ENCODE measurements at regions not wholly inside any gene's neighbourhood (a gene's known extent, or its start where the extent isn't known, plus 50 kb on each side); places are given as distances from the start of the nearest gene placed in this dataset.
"Not testable (repeated sequence)": the region's sequence is repeated elsewhere in the genome, so short reads cannot be mapped to it uniquely, and the experiment has no call there.

DNA sequence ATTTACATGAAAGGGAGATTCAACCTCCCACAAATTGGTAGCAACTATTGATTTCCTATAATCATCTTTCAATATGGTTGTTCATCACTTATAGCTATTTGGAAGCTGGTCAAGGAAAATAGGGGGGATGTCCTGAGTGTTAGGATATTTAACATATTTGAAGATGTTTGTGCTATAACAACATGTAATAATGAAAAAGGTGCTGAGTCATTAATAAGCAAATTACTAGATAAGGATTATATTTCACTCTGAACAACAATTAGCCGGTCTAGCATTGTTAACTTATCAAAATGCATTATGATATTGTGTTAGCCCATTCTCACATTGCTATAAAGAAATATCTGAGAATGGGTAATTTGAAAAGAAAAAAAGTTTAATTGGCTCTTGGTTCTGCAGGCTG, 225.8 kb upstream of the ARPP21 start:
- in situ Hi-C loops (cut with HindIII; ENCODE audit: low sequenced_read_pairs), result no loop called here

DNA sequence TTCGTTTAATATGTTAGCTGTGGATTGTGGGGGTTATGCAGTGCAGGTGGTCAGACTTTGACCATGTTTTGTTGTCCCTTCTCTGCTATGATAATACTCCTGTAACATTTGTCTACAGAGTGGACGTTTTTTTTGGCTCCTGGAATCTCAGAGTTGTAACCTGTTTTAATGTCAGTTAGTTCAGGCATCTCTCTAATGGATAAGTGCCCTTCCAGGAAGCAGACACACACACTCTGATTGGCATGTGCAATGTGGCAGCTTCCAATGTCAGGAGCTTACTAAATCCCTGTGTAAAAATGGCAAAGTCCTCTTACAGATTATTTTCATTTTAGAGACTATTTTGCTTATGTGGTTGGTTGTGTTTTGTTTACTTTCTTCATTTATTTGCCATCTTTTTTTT, 222.2 kb upstream of the ARPP21 start:
- in situ Hi-C loops (cut with HindIII; ENCODE audit: low sequenced_read_pairs), result no loop called here

DNA sequence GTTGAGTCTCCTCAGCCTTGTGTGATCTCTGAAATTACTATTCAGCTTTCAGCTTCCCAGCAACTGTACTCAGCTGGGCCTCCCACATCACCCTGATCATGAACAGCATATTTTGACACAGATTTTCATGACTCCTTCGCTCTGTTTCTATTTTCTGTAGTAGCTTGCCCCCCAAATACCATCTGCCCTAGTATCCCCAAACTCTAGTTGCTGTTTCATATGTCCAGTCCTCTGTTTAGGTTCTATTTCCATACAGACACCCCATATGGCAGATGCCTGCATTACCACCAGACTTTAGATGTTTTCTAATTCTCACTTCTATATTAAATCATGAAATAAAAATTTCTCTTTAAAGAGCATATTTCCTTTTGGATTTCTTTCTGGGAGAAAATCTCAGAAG, 217.2 kb upstream of the ARPP21 start:
- in situ Hi-C loops (cut with HindIII; ENCODE audit: low sequenced_read_pairs), result no loop called here

DNA sequence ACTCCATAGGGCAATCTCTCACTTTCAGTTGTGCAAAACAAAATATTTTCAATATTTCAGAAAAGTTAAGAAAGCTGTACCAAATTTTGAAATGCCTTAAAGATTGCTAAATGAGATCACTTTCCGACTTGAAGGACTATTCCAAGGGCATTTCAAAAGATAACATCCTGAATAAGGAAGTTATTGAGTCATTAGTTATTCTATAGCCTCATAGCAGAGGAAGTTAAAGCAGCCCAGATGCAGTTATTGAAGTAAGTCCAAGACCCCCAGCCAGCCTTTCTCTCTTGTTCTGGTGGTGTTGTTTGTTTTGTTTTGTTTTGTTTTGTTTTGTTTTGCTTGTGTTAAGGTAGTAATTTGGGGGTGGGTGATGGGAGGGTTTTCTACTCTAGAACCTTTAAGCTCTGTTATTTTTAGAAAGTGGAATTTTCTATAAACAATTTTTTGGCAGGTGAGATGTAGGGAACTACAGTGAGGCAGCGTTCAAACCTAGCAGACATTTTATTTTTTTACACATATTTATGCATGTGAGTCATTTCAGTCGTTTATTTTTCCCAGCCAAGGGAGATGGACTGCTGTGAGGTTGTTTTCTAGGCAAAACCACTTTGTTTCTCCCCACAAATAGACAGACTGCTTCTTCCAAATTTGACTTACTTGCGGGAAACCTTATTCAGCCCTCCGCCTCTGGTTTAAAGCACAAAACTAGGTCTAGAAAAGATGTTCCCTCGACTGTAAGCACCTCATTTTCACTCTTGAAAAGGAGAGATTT, 216.3 kb upstream of the ARPP21 start:
- in situ Hi-C loops (cut with HindIII; ENCODE audit: low sequenced_read_pairs), result no loop called here

DNA sequence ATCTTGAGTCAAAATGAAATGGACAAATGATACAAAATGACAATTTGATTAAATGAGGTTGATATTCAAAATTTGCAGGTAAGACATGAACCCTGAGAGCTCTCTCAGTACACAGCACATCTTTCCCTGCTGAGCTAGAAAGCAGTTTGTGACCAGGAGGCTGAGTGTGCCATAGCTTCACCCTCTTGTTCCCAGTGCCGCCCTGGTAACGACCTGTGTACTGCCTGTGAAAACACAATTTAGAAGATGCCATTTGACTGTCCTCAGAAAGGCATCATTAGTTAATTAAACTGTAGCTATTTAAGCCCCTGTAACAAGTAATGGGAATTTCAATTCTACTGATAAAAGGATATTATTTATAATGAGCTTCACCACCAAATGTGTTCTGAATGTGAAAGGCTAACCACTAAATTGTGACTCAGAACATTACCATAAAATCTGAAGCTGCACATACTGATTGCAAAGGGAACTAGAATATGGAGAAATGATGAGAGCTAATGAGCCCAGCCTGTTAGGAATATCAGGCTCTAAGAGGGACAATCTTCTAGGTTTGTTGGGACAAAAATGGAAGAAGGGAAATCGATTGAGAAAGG, 212.9 kb upstream of the ARPP21 start:
- in situ Hi-C loops (cut with HindIII; ENCODE audit: low sequenced_read_pairs), result no loop called here

DNA sequence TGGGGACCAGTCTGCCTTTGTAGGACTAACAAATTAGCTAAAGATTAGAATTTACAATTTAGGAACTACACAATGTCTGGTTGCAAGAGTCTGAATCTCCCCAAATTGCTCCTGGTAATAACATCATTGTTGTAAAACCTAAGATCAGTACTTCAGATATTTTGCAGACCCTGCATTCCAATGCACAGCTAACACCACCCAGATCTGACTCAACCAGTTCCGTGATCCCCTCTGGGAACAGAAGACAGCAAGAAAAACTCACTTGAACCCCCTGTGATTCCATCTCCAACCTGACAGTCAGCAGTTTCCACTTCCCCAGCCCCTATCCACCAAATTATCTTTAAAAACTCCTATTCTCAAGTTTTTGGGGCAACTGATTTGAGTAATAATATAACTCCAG, 201.9 kb upstream of the ARPP21 start:
- in situ Hi-C loops (cut with HindIII; ENCODE audit: low sequenced_read_pairs), result no loop called here

DNA sequence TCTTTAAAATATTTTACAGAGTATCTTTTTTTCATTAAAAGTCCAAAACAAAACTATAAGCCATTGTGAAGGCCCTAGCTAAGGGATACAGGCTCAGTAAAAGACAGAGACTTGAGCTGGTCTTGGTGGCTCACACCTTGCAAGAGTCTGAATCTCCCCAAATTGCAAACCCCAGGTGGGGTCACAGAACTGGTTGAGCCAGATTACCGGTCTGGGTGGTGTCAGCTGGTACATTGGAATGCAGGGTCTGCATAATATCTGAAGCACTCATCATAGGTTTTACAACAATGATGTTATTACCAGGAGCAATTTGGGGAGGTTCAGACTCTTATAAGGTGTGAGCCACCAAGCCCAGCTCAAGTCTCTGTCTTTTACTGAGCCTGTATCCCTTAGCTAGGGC, 201.2 kb upstream of the ARPP21 start:
- in situ Hi-C loops (cut with HindIII; ENCODE audit: low sequenced_read_pairs), result no loop called here

DNA sequence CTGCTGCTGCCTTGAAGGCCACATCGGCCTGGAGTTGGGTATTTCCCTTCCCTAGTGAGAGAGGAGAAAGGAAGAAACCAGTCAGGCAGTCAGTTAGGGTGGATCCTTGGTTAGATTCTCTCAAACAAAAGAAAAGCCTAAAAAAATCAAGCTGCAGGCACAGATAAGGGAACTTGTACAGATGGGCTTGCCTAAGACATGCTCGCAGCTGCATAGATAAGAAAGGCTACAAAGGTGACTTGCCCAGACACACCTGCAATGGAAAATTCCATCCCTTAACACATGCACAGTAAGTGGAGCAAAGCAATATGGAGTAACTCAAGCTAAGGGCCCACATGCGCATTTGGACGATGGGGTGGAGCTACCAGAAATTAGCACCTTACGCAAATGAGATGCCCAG, 199.7 kb upstream of the ARPP21 start:
- in situ Hi-C loops (cut with HindIII; ENCODE audit: low sequenced_read_pairs), result no loop called here

DNA sequence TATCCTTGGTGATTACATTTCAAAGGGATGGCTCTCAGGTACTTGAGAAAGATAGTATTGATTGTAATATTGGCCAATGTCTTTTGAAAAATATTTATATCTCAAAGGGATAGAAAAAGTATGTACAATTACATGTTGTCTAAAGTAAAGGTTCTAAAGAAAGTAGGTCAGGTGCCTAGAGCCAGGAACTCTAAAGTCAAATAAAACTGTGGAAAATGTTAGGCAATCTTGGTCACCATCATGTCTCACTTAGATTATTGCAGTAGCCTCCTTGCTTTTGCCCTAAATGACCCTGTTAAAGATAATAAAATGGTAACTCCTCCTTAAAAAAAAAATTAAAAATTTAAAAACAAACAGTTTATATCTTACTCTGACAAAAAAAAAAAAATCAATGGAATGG, 198.5 kb upstream of the ARPP21 start:
- in situ Hi-C loops (cut with HindIII; ENCODE audit: low sequenced_read_pairs), result no loop called here

DNA sequence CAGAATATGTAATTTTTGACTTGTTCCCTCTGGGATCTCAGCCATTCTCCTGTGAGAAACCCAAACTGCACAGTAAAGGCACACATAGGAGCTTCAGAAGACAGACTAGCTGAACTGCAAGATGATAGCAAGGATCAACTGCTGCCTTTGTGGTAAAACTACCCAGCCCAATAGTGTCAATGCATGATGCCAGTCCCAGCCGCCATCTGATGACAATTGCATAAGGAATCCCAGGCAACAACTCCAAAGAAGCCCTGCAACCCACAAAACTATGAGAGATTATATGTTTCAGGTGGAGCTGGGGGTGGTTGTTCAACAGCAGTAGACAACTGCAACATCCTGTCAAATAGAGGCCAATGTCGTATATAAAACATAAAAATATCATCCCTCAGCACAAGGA, 192.4 kb upstream of the ARPP21 start:
- in situ Hi-C loops (cut with HindIII; ENCODE audit: low sequenced_read_pairs), result no loop called here

DNA sequence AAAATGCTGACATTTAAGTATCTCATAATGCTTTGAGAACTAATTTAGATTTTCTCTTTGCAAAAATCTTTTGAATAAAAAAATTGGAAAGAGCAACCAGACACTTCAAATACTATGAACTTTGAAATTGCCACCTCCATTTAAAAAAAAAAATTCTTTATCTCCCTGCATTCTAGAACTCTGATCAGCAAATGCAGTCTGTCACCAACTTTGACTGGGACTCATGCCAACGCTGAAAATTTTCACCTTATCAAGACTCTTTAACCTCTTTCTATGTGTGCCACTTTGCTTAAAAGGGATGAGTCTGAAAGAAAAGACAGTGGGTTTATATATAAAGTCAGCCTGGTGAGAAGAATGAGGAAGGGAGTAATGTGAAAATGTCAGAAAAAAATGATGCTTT, 191.2 kb upstream of the ARPP21 start:
- in situ Hi-C loops (cut with HindIII; ENCODE audit: low sequenced_read_pairs), result no loop called here

DNA sequence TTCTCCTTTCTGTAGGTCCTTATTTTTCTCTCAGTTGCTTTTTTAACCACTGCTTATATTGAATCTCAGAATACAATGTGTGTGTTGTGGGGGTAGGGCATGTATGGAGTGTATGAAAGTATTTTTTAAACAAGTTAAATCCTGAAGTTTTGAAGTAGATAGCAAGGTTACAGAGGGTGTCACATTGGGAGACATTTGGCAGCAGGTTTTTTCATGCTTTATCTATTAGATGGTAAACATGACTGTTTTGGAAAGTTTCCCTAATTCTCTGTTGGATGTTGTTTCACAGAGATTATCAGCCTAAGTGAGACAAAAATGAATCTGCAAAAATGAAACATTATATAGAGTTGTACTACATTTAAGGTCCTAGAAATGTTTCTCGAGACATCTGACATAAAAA, 190.6 kb upstream of the ARPP21 start:
- in situ Hi-C loops (cut with HindIII; ENCODE audit: low sequenced_read_pairs), result no loop called here

DNA sequence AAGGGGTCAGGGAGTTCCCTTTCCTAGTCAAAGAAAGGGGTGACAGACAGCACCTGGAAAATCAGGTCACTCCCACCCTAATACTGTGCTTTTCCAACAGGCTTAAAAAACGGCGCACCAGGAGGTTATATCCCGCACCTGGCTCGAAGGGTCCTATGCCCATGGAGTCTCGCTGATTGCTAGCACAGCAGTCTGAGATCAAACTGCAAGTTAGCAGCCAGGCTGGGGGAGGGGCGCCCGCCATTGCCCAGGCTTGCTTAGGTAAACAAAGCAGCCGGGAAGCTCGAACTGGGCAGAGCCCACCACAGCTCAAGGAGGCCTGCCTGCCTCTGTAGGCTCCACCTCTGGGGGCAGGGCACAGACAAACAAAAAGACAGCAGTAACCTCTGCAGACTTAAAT, 184.5 kb upstream of the ARPP21 start:
- in situ Hi-C loops (cut with HindIII; ENCODE audit: low sequenced_read_pairs), result not testable (repeated sequence)

DNA sequence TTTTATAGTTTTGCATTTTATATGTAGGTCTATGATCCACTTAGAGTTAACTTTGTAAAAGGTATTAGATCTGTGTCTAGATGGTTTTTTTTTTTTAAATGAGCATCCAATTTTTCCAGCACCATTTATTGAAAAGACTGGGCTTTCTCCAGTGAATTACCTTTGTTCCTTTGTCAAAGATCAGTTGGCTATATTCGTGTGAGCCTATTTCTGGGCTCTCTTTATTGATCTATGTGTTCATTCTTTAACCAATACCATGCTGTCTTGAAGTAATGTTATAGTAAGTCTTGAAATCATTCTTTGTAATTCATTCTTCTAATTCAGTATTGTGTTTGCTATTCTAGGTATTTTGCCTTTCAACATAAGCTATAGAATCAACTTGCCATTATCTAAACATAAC, 165.4 kb upstream of the ARPP21 start:
- in situ Hi-C loops (cut with HindIII; ENCODE audit: low sequenced_read_pairs), result no loop called here

DNA sequence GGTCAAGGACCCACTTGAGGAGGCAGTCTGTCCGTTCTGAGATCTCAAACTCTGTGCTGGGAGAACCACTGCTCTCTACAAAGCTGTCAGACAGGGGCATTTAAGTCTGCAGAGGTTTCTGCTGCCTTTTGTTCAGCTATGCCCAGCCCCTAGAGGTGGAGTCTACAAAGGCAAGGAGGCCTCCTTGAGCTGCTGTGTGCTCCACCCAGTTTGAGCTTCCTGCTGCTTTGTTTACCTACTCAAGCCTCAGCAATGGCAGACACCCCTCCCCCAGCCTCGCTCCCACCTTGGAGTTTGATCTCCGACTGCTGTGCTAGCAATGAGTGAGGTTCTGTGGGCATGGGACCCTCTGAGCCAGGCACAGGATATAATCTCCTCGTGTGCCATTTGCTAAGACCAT, 156.8 kb upstream of the ARPP21 start:
- in situ Hi-C loops (cut with HindIII; ENCODE audit: low sequenced_read_pairs), result not testable (repeated sequence)

DNA sequence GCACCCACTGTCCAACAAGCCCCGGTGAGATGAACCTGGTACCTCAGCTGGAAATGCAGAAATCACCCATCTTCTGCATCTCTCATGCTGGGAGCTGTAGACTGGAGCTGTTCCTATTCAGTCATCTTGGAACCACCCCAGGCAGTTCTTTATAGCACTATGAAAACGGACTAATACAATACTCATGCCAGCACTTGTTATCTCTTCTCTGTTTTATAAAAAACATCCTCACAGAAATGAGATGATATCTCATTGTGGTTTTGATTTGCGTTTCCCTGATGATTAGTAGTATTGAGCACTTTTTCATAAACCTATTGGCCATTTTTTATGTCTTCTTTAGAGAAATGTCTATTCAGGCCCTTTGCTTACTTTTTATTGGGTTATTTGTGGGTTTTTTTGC, 156.2 kb upstream of the ARPP21 start:
- in situ Hi-C loops (cut with HindIII; ENCODE audit: low sequenced_read_pairs), result no loop called here

DNA sequence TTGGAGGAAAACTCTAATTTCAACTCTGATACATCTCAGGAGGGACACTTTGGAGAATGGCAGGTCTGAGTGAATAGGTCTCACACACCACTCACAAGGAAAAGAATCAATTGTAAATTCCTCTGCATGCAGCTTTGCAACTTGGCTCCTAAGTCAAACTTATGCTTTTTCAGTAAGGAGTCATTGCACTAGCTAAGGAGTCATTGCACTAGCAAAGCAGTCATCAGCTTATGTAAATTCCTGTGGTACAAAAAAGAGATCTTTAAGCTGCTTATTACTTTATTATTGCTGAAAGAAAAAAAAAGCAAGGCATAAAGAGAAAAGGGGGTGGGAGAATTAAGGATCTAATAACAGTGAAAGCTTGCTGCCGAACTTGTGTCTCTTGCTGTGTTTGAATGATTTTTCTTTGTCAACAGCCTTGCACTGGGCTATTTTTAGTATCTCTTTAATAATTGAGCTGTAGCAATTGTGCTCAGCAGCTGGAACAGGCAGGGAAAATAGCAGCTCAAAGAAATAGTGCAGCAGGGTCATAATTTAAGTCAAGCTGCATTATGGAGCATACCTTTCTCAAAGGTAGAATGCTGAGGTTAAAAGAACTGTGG, 154.3 kb upstream of the ARPP21 start:
- in situ Hi-C loops (cut with HindIII; ENCODE audit: low sequenced_read_pairs), result no loop called here

DNA sequence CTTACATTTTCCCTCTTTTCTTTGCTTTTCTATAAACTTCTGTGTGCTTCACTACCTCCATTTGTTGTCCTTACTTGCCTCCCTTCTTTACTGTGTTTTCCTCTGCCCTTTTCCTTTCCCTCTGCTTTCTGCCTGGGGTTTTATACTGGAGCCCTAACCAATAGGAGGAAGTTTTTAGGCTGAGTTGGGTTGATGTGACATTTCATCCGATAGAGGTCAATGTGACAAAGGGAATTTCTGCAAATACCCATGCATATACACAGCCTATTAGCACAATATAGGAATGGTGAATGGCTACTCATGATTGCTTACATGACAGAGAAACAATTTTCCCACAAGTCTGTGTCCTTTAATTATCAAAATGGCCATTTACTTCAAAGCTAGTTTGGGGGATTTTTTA, 153.0 kb upstream of the ARPP21 start:
- in situ Hi-C loops (cut with HindIII; ENCODE audit: low sequenced_read_pairs), result no loop called here

DNA sequence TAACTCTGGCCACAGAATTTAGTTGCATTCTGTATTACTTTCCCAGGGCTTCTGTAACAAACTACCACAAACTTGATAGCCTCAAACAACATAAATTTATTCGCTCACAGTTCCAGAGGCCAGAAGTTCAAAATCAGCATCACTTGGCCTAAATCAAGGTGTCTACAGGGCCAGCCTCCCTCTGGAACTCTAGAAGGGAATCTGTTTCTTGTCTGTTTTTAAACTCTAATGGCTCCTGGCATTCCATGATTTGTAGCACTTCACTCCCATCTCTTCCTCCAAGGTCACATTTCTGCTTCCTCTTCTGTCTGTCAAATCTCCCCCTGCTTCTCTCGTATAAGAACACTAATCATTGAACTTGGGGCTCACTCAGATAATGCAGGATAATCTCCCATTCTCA, 151.9 kb upstream of the ARPP21 start:
- in situ Hi-C loops (cut with HindIII; ENCODE audit: low sequenced_read_pairs), result no loop called here

DNA sequence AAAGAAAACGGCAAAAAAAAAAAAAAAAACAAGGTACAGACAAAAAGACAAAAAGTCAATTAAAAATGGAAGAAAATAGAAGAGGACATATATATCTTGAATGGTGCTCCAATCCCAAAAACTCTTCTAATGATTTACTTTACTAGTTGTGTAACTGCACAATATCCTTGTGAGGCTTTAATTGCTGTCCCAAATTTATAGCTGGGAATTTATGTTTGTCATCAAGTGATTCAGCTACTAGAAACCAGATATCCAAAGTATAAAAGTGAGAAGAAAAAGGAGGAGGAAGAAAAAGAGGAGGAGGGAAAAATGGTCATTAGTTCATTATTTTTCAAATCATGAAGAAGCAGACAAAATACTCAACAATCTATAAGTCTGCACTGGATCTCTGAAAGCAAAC, 150.8 kb upstream of the ARPP21 start:
- in situ Hi-C loops (cut with HindIII; ENCODE audit: low sequenced_read_pairs), result no loop called here

DNA sequence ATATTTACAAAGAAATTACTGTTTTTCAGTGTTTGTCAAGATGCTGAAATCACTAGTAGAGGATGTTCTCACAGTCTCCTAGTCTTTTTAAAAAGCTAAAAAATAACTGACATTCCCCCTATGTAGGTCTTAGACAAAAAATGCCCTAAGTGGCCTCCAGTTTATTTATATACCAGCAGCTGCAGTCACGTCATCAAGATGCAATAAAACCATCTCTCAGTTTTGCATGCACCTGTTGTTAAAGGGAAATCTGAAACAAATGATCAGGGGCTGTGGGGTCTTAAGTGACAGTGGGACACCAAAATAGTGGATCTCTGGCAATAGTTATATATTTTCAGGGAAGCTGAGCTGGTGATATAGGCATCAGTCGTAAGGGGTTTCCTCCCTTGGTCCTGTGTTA, 146.5 kb upstream of the ARPP21 start:
- in situ Hi-C loops (cut with HindIII; ENCODE audit: low sequenced_read_pairs), result no loop called here

DNA sequence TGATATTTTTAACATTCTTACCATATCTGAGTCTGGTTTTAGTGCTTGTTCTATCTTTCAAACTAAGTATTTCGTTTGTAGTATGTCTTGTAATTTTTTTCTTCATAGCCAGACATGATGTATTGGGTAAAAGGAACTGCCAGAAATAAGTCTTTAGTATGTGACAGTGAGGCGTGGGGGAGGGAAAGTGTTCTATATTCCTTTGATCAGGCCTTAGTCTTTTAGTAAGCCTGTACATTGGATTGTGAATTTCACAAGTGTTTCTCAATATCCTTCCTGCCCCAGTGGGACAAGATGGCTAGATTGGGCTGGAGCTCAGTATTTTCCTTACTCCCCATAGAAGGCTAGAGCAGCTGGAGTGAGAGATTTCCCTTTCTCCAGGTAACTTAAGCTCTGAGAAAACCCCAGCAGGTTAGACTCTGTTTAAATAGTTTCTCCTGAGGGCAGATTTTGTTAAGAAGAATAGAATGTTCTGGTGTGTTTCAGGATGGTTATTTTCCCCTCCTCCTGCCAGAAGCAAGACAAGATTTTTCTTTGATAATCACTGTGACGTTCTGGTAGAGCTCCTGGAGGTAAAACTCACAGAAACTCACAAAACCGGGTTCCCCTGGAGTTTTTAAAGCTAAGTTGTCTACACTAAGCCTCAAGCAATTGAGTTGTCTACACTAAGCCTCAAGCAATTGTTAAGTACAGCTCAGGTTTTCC, 140.7 kb upstream of the ARPP21 start:
- in situ Hi-C loops (cut with HindIII; ENCODE audit: low sequenced_read_pairs), result no loop called here

Measured in DLD1 (cell line).